GM18498 (cell line): ENCODE measurements at regions not wholly inside any gene's neighbourhood (a gene's known extent, or its start where the extent isn't known, plus 50 kb on each side); places are given as distances from the start of the nearest gene placed in this dataset.

Experiments used
- ATAC-seq: cut with Tn5 transposase; IDR thresholded peaks from one replicate; pipeline ENCODE4 v1.9.1; 2021; ENCODE audit warnings: mild to moderate bottlenecking, moderate library complexity; ENCODE audit not compliant: unreplicated experiment

GRCh38 chr7:20267482-20267881 lies 50.3 kb upstream of the MACC1 start:
- no peak for ATAC-seq

GRCh38 chr7:20268824-20269223 lies 51.6 kb upstream of the MACC1 start:
- ATAC-seq: no peak

GRCh38 chr7:20269726-20270125 lies 52.5 kb upstream of the MACC1 start:
- no peak for ATAC-seq

DNA sequence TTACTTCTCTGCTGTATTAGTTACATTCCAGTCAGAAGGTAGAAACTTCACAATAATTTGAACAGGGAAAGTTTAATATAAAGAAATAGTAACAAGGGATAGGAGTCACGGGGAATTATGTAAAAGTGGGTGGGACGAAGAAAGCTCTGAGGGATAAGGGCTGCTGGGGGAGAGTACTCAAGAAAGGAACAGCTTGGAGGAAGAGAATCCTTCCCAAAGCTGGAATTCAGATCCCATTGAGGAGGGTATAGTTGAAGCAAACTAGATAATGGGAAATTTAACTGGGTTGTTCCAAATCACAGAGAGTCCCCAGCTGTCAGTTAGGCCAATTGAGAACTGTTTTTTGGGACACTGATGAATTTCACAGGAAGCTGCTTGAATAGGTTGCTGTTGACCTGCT lies 53.2 kb upstream of the MACC1 start:
- ATAC-seq: no peak

DNA sequence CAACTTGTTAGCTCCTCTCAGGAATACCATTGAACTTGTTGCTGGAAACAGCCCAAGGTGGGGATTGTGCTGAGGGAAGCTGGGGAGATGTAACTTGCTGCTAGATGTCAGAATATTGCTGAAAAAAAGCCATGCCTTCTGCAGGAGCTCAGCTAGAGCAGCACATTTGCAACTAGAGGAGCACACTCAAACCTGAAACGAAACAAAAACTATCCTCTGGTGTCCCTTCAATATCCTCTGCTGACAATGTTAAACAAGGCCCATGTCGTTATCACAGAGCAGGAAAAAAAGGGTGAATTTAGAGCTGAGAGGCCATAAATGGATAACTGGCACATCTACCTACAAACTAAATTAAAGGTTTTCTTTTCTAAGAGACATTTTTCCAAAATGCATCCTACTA lies 53.7 kb upstream of the MACC1 start:
- ATAC-seq: peak; percentile 91

DNA sequence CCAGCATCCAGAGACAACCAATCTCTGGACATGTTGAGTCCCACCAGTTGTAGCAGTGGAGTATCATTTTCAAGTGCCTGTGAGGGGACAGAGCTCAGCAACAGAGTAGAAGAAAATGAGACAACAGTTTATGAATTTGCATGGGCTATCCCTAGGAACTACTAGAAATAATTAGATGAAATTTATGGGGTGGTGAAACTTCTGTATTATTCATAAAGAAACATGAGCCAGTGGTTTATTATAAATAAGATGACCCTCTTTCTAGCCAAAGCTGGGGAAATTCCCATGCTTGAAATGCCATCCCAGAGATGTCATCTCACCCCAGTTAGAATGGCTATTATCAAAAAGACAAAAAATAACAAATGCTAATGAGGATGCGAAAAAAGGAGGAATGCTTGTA lies 55.1 kb upstream of the ITGB8 start:
- no peak for ATAC-seq

DNA sequence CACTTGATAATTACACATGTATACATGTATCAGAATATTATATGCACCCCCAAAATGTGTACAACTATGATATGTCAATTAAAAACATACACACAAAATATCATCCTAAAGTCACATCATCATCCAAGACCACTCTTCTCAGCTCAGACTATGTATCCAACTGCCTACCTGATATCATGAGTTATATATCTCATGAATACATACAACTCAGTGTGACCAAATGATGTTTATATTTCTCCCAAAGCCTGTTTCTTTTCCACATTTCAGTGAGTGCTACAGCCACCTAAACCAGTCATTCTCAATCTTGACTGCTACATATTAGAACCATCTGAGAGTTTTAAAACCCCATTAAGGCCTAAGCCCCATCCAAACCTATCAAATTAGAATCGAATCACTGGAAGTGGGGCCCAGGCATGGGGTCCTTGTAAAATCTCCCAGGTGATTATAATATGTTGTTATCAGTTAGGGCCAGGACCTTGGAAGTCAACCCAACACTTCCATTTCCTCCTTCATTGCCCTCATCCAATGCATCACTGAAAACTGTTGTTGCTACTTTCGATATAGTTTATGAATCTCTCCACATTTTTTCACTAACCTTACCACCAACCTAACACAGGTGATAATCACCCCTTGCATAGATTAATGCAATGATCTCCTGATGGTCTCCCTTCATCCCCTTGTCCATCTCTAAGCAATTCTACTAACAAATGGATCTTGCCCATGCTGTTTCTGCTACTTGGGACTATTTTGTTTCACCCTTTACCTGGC lies 53.8 kb upstream of the ITGB8 start:
- no peak for ATAC-seq

GRCh38 chr7:20279979-20280378 lies 50.7 kb upstream of the ITGB8 start:
- ATAC-seq: no peak

DNA sequence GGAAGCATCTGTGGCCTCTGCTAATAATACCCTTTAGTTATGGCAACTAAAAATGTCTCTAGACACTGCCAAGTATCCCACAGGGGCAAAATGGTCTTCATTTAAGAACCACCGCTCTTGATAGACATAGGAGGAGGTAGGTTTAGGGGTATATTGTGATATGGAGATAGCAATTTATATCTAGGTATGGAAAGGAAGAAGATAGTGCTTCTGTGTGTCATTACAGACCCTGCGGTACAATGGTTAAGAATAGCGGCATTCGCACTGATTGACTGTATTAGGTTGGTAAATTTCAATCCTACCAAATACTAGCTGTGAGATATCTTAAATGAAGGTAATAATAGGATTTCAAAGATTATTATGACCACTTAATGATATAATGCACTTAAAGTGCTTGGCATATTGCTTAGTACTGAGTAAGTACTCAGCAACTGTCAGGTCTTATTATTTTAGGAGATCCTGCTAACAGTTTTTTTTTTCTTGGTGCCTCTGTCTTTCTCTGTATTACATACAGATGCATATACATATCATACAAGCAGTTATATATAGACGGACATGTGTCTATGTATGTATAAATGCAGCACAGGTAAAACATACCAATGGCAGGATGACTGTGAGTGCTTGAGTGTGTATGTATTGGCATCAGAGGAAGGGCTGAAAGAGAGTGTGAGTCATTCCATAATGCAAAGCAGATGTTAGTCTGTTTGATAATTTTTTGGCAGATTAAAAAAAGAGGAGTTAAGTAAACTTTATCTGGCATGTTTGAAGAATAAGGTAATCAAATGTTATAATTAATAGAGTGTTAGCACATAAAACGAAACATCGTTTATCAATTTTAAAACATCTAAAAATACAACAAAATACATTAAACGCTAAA lies 50.0 kb upstream of the ITGB8 start:
- ATAC-seq: no peak
